ENCODE measurements at regions not wholly inside any gene's neighbourhood (a gene's known extent, or its start where the extent isn't known, plus 50 kb on each side); places are given as distances from the start of the nearest gene placed in this dataset.

- Histone ChIP-seq H3K4me3 (no peak overlapping the region), H3K27ac (replicated peaks) (no peak overlapping the region), H3K27me3 (ENCODE audit: low read depth) (no peaks in the 10 kb centered on the region), H3K4me1 (no peaks in the 10 kb centered on the region), H3K9me3 (replicated peaks) (no peaks in the 10 kb centered on the region), H3K36me3 (no peaks in the 10 kb centered on the region)
- no peak for TF ChIP-seq CTCF (IDR thresholded peaks at IDR 0.05; ENCODE audit: borderline replicate concordance)
- no peak for DNase-seq
- intact Hi-C loops (cut with micrococcal nuclease): no loop called here
Observed at GRCh38 chr1:187046293-187046692, 217.5 kb downstream of the PLA2G4A start.

GRCh38 chr1:187047298-187047697 is 218.5 kb downstream of the PLA2G4A start:
- no peak for DNase-seq
- Histone ChIP-seq H3K36me3 (no peaks in the 10 kb centered on the region), H3K4me1 (no peaks in the 10 kb centered on the region), H3K27ac (replicated peaks) (no peak overlapping the region), H3K4me3 (no peak overlapping the region), H3K27me3 (ENCODE audit: low read depth) (no peaks in the 10 kb centered on the region), H3K9me3 (replicated peaks) (no peaks in the 10 kb centered on the region)
- intact Hi-C loops (cut with micrococcal nuclease): no loop called here
- no peak for TF ChIP-seq CTCF (IDR thresholded peaks at IDR 0.05; ENCODE audit: borderline replicate concordance)

- no peaks in the 10 kb centered on the region for H3K36me3 ChIP-seq
- intact Hi-C loops (cut with micrococcal nuclease): no loop called here
- no peaks in the 10 kb centered on the region for H3K9me3 ChIP-seq (replicated peaks)
- no peak overlapping the region for H3K27ac ChIP-seq (replicated peaks)
- H3K27me3 ChIP-seq (ENCODE audit: low read depth): no peaks in the 10 kb centered on the region
- H3K4me3 ChIP-seq: no peak overlapping the region
- no peaks in the 10 kb centered on the region for H3K4me1 ChIP-seq
- no peak for DNase-seq
- peak; percentile 54 for TF ChIP-seq CTCF (IDR thresholded peaks at IDR 0.05; ENCODE audit: borderline replicate concordance)
Observed at GRCh38 chr1:187051618-187052232, 223.0 kb downstream of the PLA2G4A start.

GRCh38 chr1:187053876-187054275 is 225.1 kb downstream of the PLA2G4A start:
- Histone ChIP-seq H3K4me1 (no peaks in the 10 kb centered on the region), H3K36me3 (no peaks in the 10 kb centered on the region), H3K27me3 (ENCODE audit: low read depth) (no peaks in the 10 kb centered on the region), H3K9me3 (replicated peaks) (no peaks in the 10 kb centered on the region), H3K4me3 (no peak overlapping the region), H3K27ac (replicated peaks) (no peak overlapping the region)
- no peak for DNase-seq
- TF ChIP-seq CTCF (IDR thresholded peaks at IDR 0.05; ENCODE audit: borderline replicate concordance): no peak
- intact Hi-C loops (cut with micrococcal nuclease): no loop called here

GRCh38 chr1:187054862-187055757 is 226.4 kb downstream of the PLA2G4A start:
- TF ChIP-seq CTCF (IDR thresholded peaks at IDR 0.05; ENCODE audit: borderline replicate concordance): no peak
- Histone ChIP-seq H3K4me3 (no peak overlapping the region), H3K27ac (replicated peaks) (no peak overlapping the region), H3K27me3 (ENCODE audit: low read depth) (no peaks in the 10 kb centered on the region), H3K4me1 (no peaks in the 10 kb centered on the region), H3K9me3 (replicated peaks) (no peaks in the 10 kb centered on the region), H3K36me3 (no peaks in the 10 kb centered on the region)
- no peak for DNase-seq
- intact Hi-C loops (cut with micrococcal nuclease): no loop called here
